H9 (cell line): ENCODE measurements at regions not wholly inside any gene's neighbourhood (a gene's known extent, or its start where the extent isn't known, plus 50 kb on each side); places are given as distances from the start of the nearest gene placed in this dataset.

ENCODE experiments used
- DNase-seq: peaks from one replicate; pipeline ENCODE4 v3.0.0-alpha.2; 2017
- H2AFZ ChIP-seq: one replicate; pipeline ENCODE4 v1.6.1; 2013; ENCODE audit warnings: mild to moderate bottlenecking, low read length, control low read depth, moderate library complexity
- H2AK5ac ChIP-seq: 2 replicates; pipeline ENCODE4 v1.6.1; 2013; ENCODE audit warnings: low read length, control low read depth, mixed read lengths; ENCODE audit not compliant: insufficient read length
- H2BK120ac ChIP-seq: one replicate; pipeline ENCODE4 v1.6.1; 2013; ENCODE audit warnings: low read depth, mild to moderate bottlenecking, low read length, control low read depth, inconsistent platforms; ENCODE audit not compliant: poor library complexity, severe bottlenecking
- H2BK12ac ChIP-seq: 2 replicates; pipeline ENCODE4 v1.6.1; 2013; ENCODE audit warnings: low read length, control low read depth, mixed read lengths, low read depth; ENCODE audit not compliant: insufficient read length
- H2BK15ac ChIP-seq: 2 replicates; pipeline ENCODE4 v1.6.1; 2013; ENCODE audit warnings: low read depth, low read length, control low read depth
- H2BK20ac ChIP-seq: one replicate; pipeline ENCODE4 v1.6.1; 2013; ENCODE audit warnings: low read depth, mild to moderate bottlenecking, low read length, control low read depth, inconsistent platforms; ENCODE audit not compliant: poor library complexity, severe bottlenecking
- H2BK5ac ChIP-seq: 2 replicates; pipeline ENCODE4 v1.6.1; 2013; ENCODE audit warnings: low read length, control low read depth, mixed read lengths; ENCODE audit not compliant: insufficient read length
- H3K14ac ChIP-seq: 2 replicates; pipeline ENCODE4 v1.6.1; 2013; ENCODE audit warnings: low read length, control low read depth; ENCODE audit not compliant: insufficient read depth
- H3K18ac ChIP-seq: 2 replicates; pipeline ENCODE4 v1.6.1; 2013; ENCODE audit warnings: low read depth, mild to moderate bottlenecking, mixed read lengths, low read length, control low read depth; ENCODE audit not compliant: insufficient read length
- H3K23ac ChIP-seq: 2 replicates; pipeline ENCODE4 v1.6.1; 2013; ENCODE audit warnings: low read length, control low read depth, mixed read lengths, low read depth; ENCODE audit not compliant: insufficient read length
- H3K23me2 ChIP-seq: 2 replicates; pipeline ENCODE4 v1.6.1; 2013; ENCODE audit warnings: low read depth, mild to moderate bottlenecking, mixed read lengths, low read length, control low read depth; ENCODE audit not compliant: insufficient read length, poor library complexity, severe bottlenecking
- H3K27ac ChIP-seq: 2 replicates; pipeline ENCODE4 v1.5.1; 2013; ENCODE audit warnings: low read length, control low read depth, mixed read lengths, low read depth; ENCODE audit not compliant: insufficient read length
- H3K27me3 ChIP-seq: 2 replicates; pipeline ENCODE4 v1.6.1; 2013; ENCODE audit warnings: low read length, control low read depth, inconsistent platforms; ENCODE audit not compliant: insufficient read depth
- H3K4ac ChIP-seq: 2 replicates; pipeline ENCODE4 v1.6.1; 2013; ENCODE audit warnings: low read depth, mild to moderate bottlenecking, control low read depth, inconsistent platforms, low read length, moderate library complexity
- H3K4me1 ChIP-seq: 2 replicates; pipeline ENCODE4 v1.6.1; 2013; ENCODE audit warnings: low read length, control low read depth, inconsistent platforms; ENCODE audit not compliant: insufficient read depth
- H3K4me2 ChIP-seq: 2 replicates; pipeline ENCODE4 v1.6.1; 2013; ENCODE audit warnings: low read length, control low read depth, mixed read lengths; ENCODE audit not compliant: insufficient read length, insufficient read depth
- H3K56ac ChIP-seq: 2 replicates; pipeline ENCODE4 v1.6.1; 2013; ENCODE audit warnings: low read depth, mild to moderate bottlenecking, mixed read lengths, low read length, control low read depth; ENCODE audit not compliant: insufficient read length
- H3K79me1 ChIP-seq: 2 replicates; pipeline ENCODE4 v1.6.1; 2013; ENCODE audit warnings: low read depth, mild to moderate bottlenecking, moderate library complexity, low read length, control low read depth, inconsistent platforms; ENCODE audit not compliant: insufficient read depth, poor library complexity, severe bottlenecking
- H3K79me2 ChIP-seq: 2 replicates; pipeline ENCODE4 v1.6.1; 2013; ENCODE audit warnings: low read length, control low read depth, inconsistent platforms; ENCODE audit not compliant: insufficient read depth
- H3K9ac ChIP-seq: 2 replicates; pipeline ENCODE4 v1.6.1; 2013; ENCODE audit warnings: low read length, control low read depth, mixed read lengths; ENCODE audit not compliant: insufficient read length; ENCODE audit errors: extremely low read depth
- H3K9me3 ChIP-seq: one replicate; pipeline ENCODE4 v1.6.1; 2013; ENCODE audit warnings: low read depth, low read length, inconsistent platforms; ENCODE audit not compliant: control insufficient read depth
- H3T11ph ChIP-seq: one replicate; pipeline ENCODE4 v1.6.1; 2013; ENCODE audit warnings: mild to moderate bottlenecking, low read length, control low read depth, inconsistent platforms
- H4K20me1 ChIP-seq: one replicate; pipeline ENCODE4 v1.6.1; 2013; ENCODE audit not compliant: control insufficient read depth, insufficient read length, insufficient read depth
- H4K5ac ChIP-seq: 2 replicates; pipeline ENCODE4 v1.6.1; 2013; ENCODE audit warnings: low read depth, mild to moderate bottlenecking, mixed read lengths, low read length, control low read depth; ENCODE audit not compliant: insufficient read length
- H4K8ac ChIP-seq: replicated peaks from 2 replicates; pipeline ENCODE4 v1.6.1; 2013; ENCODE audit warnings: low read length, control low read depth, mixed read lengths, low read depth; ENCODE audit not compliant: insufficient read length
- H4K91ac ChIP-seq: 2 replicates; pipeline ENCODE4 v1.6.1; 2013; ENCODE audit warnings: low read depth, mild to moderate bottlenecking, moderate library complexity, mixed read lengths, low read length, control low read depth; ENCODE audit not compliant: insufficient read length
- H3K27ac Mint-ChIP-seq, 3 experiments: 2 replicates in 2 of 3; 3 replicates in 1 of 3; pipeline ENCODE4 v1.8.0; 2020 to 2021; ENCODE audit warnings: mixed read lengths in 3 of 3, mild to moderate bottlenecking in 1 of 3, moderate library complexity in 1 of 3
- H3K27me3 Mint-ChIP-seq: 2 replicates; pipeline ENCODE4 v1.8.0; 2021; ENCODE audit warnings: low read depth, mild to moderate bottlenecking, moderate library complexity, mixed read lengths
- H3K36me3 Mint-ChIP-seq, 3 experiments: 2 replicates in 2 of 3; 3 replicates in 1 of 3; pipeline ENCODE4 v1.8.0; 2020 to 2021; ENCODE audit warnings: low read depth in 3 of 3, mixed read lengths in 3 of 3; ENCODE audit not compliant: insufficient read depth in 1 of 3
- H3K4me1 Mint-ChIP-seq, 2 experiments: 2 replicates each; pipeline ENCODE4 v1.8.0; 2020; ENCODE audit warnings: mixed read lengths in 2 of 2
- H3K4me3 Mint-ChIP-seq, 2 experiments: 2 replicates in 1 of 2; 3 replicates in 1 of 2; pipeline ENCODE4 v1.8.0; 2020 to 2021; ENCODE audit warnings: mild to moderate bottlenecking in 2 of 2, mixed read lengths in 2 of 2, moderate library complexity in 1 of 2
- H3K9me3 Mint-ChIP-seq, 2 experiments: 2 replicates in 1 of 2; 3 replicates in 1 of 2; pipeline ENCODE4 v1.8.0; 2020; ENCODE audit warnings: mild to moderate bottlenecking in 2 of 2, mixed read lengths in 2 of 2, moderate library complexity in 1 of 2
- CTCF ChIP-seq: fragments of 200-600 bp; sonication (generic); conservative IDR thresholded peaks from 3 replicates; pipeline ENCODE4 v1.8.0; 2021; ENCODE audit warnings: antibody characterized with exemption, mild to moderate bottlenecking
- WGBS: extraction: QIAGEN DNeasy Blood & Tissue Kit; methylation state at CpG from one replicate; pipeline ENCODE4 v1.1.7; 2013; ENCODE audit warnings: missing lambda C conversion rate, low lambda C conversion rate, mixed read lengths; ENCODE audit not compliant: insufficient read length; ENCODE audit errors: extremely low coverage; 5-methylcytosine and 5-hydroxymethylcytosine counted together

- TF ChIP-seq CTCF: no peak
- H3K79me1 ChIP-seq: no peaks in the 10 kb centered on the region
- no peak overlapping the region for H3T11ph ChIP-seq
- no peak overlapping the region for H3K56ac ChIP-seq
- no peaks in the 10 kb centered on the region for H4K20me1 ChIP-seq
- no peak overlapping the region for H2BK5ac ChIP-seq
- Mint-ChIP-seq H3K9me3 (peaks cover 17 to 18% of the 10 kb centered on the region in 2 experiments), H3K4me1 (peaks cover 0 to 4% of the 10 kb centered on the region in 2 experiments; a peak in 3 of 4 replicates), H3K27ac (no peak overlapping the region; a peak in 1 of 7 replicates), H3K4me3 (no peak overlapping the region), H3K36me3 (peaks cover 0 to 6% (median 0%) of the 10 kb centered on the region in 3 experiments; a peak in 2 of 7 replicates), H3K27me3 (peaks cover 4% of the 10 kb centered on the region; the same call in 1 of the 2 replicates)
- H3K23ac ChIP-seq: no peak overlapping the region
- no CpG with 5 or more reads among the region's 10 CpGs for WGBS
- no peak overlapping the region for H3K27ac ChIP-seq
- no peak for DNase-seq
- no peak overlapping the region for H2AK5ac ChIP-seq
- H3K27me3 ChIP-seq: no peaks in the 10 kb centered on the region
- no peak overlapping the region for H2AFZ ChIP-seq
- H3K9ac ChIP-seq: no peak overlapping the region
- no peaks in the 10 kb centered on the region for H3K23me2 ChIP-seq
- no peaks in the 10 kb centered on the region for H3K9me3 ChIP-seq
- H4K91ac ChIP-seq: no peak overlapping the region
- H3K14ac ChIP-seq: no peak overlapping the region
- H2BK20ac ChIP-seq: no peak overlapping the region
- no peak overlapping the region for H4K5ac ChIP-seq
- H3K4me1 ChIP-seq: no peaks in the 10 kb centered on the region
- no peak overlapping the region for H2BK120ac ChIP-seq
- H2BK15ac ChIP-seq: no peak overlapping the region
- H4K8ac ChIP-seq: no peak overlapping the region
- H2BK12ac ChIP-seq: no peak overlapping the region
- H3K18ac ChIP-seq: no peak overlapping the region
- H3K79me2 ChIP-seq: no peaks in the 10 kb centered on the region
- H3K4me2 ChIP-seq: no peak overlapping the region
- no peak overlapping the region for H3K4ac ChIP-seq
Measured at GRCh38 chr7:156505876-156506275, 134.7 kb upstream of the RNF32 start.
